SH-SY5Y (cell line): ENCODE measurements at regions not wholly inside any gene's neighbourhood (a gene's known extent, or its start where the extent isn't known, plus 50 kb on each side); places are given as distances from the start of the nearest gene placed in this dataset.

Experiments used
- GATA2 ChIP-seq: IDR thresholded peaks from 2 replicates; pipeline ENCODE4 v1.6.1; 2011; ENCODE audit warnings: mild to moderate bottlenecking, low read depth, low read length
- GATA3 ChIP-seq: IDR thresholded peaks from 2 replicates; pipeline ENCODE4 v1.6.1; 2011; ENCODE audit warnings: low read depth, mild to moderate bottlenecking, low read length, moderate library complexity

- no peak for TF ChIP-seq GATA2
- no peak for TF ChIP-seq GATA3
These were observed 196.7 kb upstream of the FOXF1 start for GRCh38 chr16:86313631-86314030.

- TF ChIP-seq GATA3, result no peak
- no peak for TF ChIP-seq GATA2
These were observed 195.8 kb upstream of the FOXF1 start for GRCh38 chr16:86314402-86315025.

GRCh38 chr16:86316967-86317812 lies 193.1 kb upstream of the FOXF1 start:
- no peak for TF ChIP-seq GATA3
- TF ChIP-seq GATA2, result no peak

GRCh38 chr16:86317813-86318650 lies 192.3 kb upstream of the FOXF1 start:
- no peak for TF ChIP-seq GATA3
- TF ChIP-seq GATA2, result peak; percentile 21; the same call in 1 of the 2 replicates

GRCh38 chr16:86319585-86320236 lies 190.6 kb upstream of the FOXF1 start:
- no peak for TF ChIP-seq GATA2
- no peak for TF ChIP-seq GATA3

GRCh38 chr16:86320237-86320595 lies 190.1 kb upstream of the FOXF1 start:
- TF ChIP-seq GATA3 (no peak), GATA2 (no peak)

- no peak for TF ChIP-seq GATA3
- TF ChIP-seq GATA2, result no peak
These were observed 188.8 kb upstream of the FOXF1 start for GRCh38 chr16:86321491-86321890.

- TF ChIP-seq GATA3, result no peak
- no peak for TF ChIP-seq GATA2
These were observed 188.0 kb upstream of the FOXF1 start for GRCh38 chr16:86322283-86322682.

GRCh38 chr16:86322806-86323205 lies 187.5 kb upstream of the FOXF1 start:
- TF ChIP-seq GATA3, result no peak
- TF ChIP-seq GATA2, result no peak

- no peak for TF ChIP-seq GATA2
- no peak for TF ChIP-seq GATA3
These were observed 186.0 kb upstream of the FOXF1 start for GRCh38 chr16:86324320-86324719.

GRCh38 chr16:86325360-86325759 lies 185.0 kb upstream of the FOXF1 start:
- no peak for TF ChIP-seq GATA3
- TF ChIP-seq GATA2, result no peak

- TF ChIP-seq GATA3 (no peak), GATA2 (no peak)
These were observed 184.4 kb upstream of the FOXF1 start for GRCh38 chr16:86325895-86326294.

- TF ChIP-seq GATA3 (no peak), GATA2 (no peak)
These were observed 183.0 kb upstream of the FOXF1 start for GRCh38 chr16:86327321-86327720.

GRCh38 chr16:86330906-86331305 lies 179.4 kb upstream of the FOXF1 start:
- TF ChIP-seq GATA2 (no peak), GATA3 (no peak)

- TF ChIP-seq GATA3 (no peak), GATA2 (no peak)
These were observed 176.2 kb upstream of the FOXF1 start for GRCh38 chr16:86334079-86334635.
